Stimulated activated effector memory CD8-positive, alpha-beta T cell treated with anti-CD3 and anti-CD28 coated beads, Interleukin-12 subunit alpha, Interleukin-12 subunit beta, amount 100 ng/mL, for 72 hours (primary cell): ENCODE measurements at regions not wholly inside any gene's neighbourhood (a gene's known extent, or its start where the extent isn't known, plus 50 kb on each side); places are given as distances from the start of the nearest gene placed in this dataset.

Source experiments
- ATAC-seq: fragments of 150-1000 bp; cut with Tn5 transposase; 2 replicates; pipeline ENCODE4 v1.10.0; 2021
- DNase-seq, 2 donors: peaks; one replicate each; pipeline ENCODE4 v3.0.0; 2021 to 2022; ENCODE audit warnings: low spot score in 2 of 2
- H3K27ac Mint-ChIP-seq: one replicate; pipeline ENCODE4 v1.8.0; 2022; ENCODE audit warnings: mild to moderate bottlenecking, mixed read lengths
- H3K36me3 Mint-ChIP-seq: one replicate; pipeline ENCODE4 v1.8.0; 2022; ENCODE audit warnings: mild to moderate bottlenecking, mixed read lengths
- H3K4me1 Mint-ChIP-seq: one replicate; pipeline ENCODE4 v1.8.0; 2022; ENCODE audit warnings: mixed read lengths
- H3K4me3 Mint-ChIP-seq: one replicate; pipeline ENCODE4 v1.8.0; 2022; ENCODE audit warnings: mild to moderate bottlenecking, mixed read lengths
- H3K9me3 Mint-ChIP-seq: one replicate; pipeline ENCODE4 v1.8.0; 2022; ENCODE audit warnings: mixed read lengths

GRCh38 chr3:99549957-99550603 lies 88.3 kb upstream of the COL8A1 start:
- ATAC-seq = no peak

GRCh38 chr3:99549220-99549619 lies 89.2 kb upstream of the COL8A1 start:
- no peak overlapping the region for H3K27ac Mint-ChIP-seq
- no peak overlapping the region for H3K4me3 Mint-ChIP-seq
- no peaks in the 10 kb centered on the region for H3K36me3 Mint-ChIP-seq
- peaks cover 4% of the 10 kb centered on the region for H3K9me3 Mint-ChIP-seq
- no peak for DNase-seq
- ATAC-seq = no peak
- H3K4me1 Mint-ChIP-seq = no peaks in the 10 kb centered on the region

More at GRCh38 chr3:99549957-99550603, 88.3 kb upstream of the COL8A1 start:
- DNase-seq = no peak
- no peak overlapping the region for H3K4me3 Mint-ChIP-seq
- peaks cover 7% of the 10 kb centered on the region for H3K9me3 Mint-ChIP-seq
- H3K36me3 Mint-ChIP-seq = no peaks in the 10 kb centered on the region
- H3K27ac Mint-ChIP-seq = no peak overlapping the region
- H3K4me1 Mint-ChIP-seq = no peaks in the 10 kb centered on the region

DNA sequence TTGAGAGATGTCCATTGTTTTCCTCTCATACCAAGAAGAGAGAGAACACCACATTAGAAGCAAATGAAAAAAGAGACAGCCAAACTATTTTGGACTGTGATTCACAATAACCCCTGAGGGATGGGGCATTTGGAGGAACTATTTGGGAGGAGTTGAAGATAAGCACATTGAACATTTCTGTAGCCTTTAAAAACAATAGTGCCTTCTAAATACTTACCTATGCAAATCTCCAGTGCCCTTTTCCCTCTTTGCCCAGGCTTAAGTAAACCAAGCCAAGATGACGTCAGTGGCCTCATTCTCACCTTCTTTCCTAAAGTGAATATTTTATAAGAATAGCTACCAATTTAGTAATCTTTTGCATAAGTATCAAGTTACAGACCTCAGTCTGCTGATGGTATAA lies 89.7 kb upstream of the COL8A1 start:
- ATAC-seq (no peak), DNase-seq (no peak)
- H3K4me3 Mint-ChIP-seq = no peak overlapping the region

GRCh38 chr3:99545941-99546580 lies 92.3 kb upstream of the COL8A1 start:
- Mint-ChIP-seq H3K27ac (no peak overlapping the region), H3K9me3 (peaks cover 2% of the 10 kb centered on the region), H3K4me3 (no peak overlapping the region), H3K4me1 (peaks cover 6% of the 10 kb centered on the region), H3K36me3 (no peaks in the 10 kb centered on the region)
- no peak for DNase-seq
- no peak for ATAC-seq

More for the DNA sequence above, 89.7 kb upstream of the COL8A1 start:
- Mint-ChIP-seq H3K9me3 (peaks cover 2% of the 10 kb centered on the region), H3K36me3 (no peaks in the 10 kb centered on the region), H3K27ac (no peak overlapping the region), H3K4me1 (no peaks in the 10 kb centered on the region)

DNA sequence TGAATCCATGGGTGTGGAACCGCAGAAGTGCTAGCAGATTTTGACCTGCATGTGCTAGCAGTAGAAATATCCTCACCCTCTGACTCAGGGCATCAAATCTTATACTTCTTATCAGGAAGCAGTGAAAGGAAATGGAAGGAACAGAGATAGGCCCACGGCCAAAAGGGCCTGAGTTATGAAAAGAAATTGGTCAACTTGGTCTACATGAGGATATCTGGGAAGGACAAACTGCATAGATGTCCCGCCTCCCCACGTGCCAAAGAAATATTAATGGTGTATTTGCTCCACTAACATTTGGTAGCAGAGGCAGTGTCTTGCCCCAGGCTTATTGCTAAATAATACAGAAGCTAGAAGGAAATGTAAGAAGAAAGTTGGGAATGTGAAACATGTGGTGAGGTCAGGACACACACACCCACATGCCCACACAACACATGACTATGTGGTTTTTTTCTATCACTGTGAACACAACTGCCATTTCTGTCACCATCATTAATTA lies 93.6 kb upstream of the COL8A1 start:
- DNase-seq = no peak
- Mint-ChIP-seq H3K36me3 (no peaks in the 10 kb centered on the region), H3K4me1 (peaks cover 6% of the 10 kb centered on the region), H3K9me3 (no peaks in the 10 kb centered on the region), H3K4me3 (no peak overlapping the region), H3K27ac (no peak overlapping the region)
- ATAC-seq = no peak

GRCh38 chr3:99543796-99544195 lies 94.6 kb upstream of the COL8A1 start:
- Mint-ChIP-seq H3K27ac (no peak overlapping the region), H3K36me3 (no peaks in the 10 kb centered on the region), H3K4me1 (peaks cover 6% of the 10 kb centered on the region), H3K9me3 (no peaks in the 10 kb centered on the region), H3K4me3 (no peak overlapping the region)
- ATAC-seq (no peak), DNase-seq (no peak)

- no peaks in the 10 kb centered on the region for H3K36me3 Mint-ChIP-seq
- ATAC-seq (no peak), DNase-seq (no peak)
- no peak overlapping the region for H3K27ac Mint-ChIP-seq
- no peak overlapping the region for H3K4me3 Mint-ChIP-seq
- peaks cover 6% of the 10 kb centered on the region for H3K4me1 Mint-ChIP-seq
- no peaks in the 10 kb centered on the region for H3K9me3 Mint-ChIP-seq
Measured at GRCh38 chr3:99542767-99543518, 95.5 kb upstream of the COL8A1 start.

DNA sequence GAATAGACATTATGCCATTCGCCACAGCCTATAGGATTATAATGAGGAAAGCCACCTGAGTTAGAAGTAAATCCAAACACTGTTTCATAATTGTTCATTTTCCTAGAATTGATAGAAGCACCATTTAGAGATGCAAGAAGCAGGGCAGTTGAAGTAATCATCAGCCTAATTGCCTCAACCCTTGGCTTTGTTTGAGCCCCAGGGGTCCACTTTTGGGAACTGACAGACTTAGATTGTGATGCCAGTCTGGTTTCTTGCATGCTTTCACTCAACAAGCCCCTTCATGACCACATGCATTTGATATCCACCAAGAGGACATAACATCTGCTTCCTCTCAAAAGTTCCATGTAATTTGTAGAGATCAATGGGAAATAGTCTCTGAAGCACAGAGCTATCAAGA lies 97.2 kb upstream of the COL8A1 start:
- no peak for ATAC-seq
- DNase-seq = no peak
- H3K9me3 Mint-ChIP-seq = no peaks in the 10 kb centered on the region
- H3K4me1 Mint-ChIP-seq = peaks cover 6% of the 10 kb centered on the region
- H3K27ac Mint-ChIP-seq = no peak overlapping the region
- no peaks in the 10 kb centered on the region for H3K36me3 Mint-ChIP-seq
- no peak overlapping the region for H3K4me3 Mint-ChIP-seq

- ATAC-seq (no peak), DNase-seq (no peak)
- no peaks in the 10 kb centered on the region for H3K9me3 Mint-ChIP-seq
- no peaks in the 10 kb centered on the region for H3K36me3 Mint-ChIP-seq
- H3K4me3 Mint-ChIP-seq = no peak overlapping the region
- H3K27ac Mint-ChIP-seq = no peak overlapping the region
- no peaks in the 10 kb centered on the region for H3K4me1 Mint-ChIP-seq
Measured at GRCh38 chr3:99537416-99537815, 101.0 kb upstream of the COL8A1 start.

DNA sequence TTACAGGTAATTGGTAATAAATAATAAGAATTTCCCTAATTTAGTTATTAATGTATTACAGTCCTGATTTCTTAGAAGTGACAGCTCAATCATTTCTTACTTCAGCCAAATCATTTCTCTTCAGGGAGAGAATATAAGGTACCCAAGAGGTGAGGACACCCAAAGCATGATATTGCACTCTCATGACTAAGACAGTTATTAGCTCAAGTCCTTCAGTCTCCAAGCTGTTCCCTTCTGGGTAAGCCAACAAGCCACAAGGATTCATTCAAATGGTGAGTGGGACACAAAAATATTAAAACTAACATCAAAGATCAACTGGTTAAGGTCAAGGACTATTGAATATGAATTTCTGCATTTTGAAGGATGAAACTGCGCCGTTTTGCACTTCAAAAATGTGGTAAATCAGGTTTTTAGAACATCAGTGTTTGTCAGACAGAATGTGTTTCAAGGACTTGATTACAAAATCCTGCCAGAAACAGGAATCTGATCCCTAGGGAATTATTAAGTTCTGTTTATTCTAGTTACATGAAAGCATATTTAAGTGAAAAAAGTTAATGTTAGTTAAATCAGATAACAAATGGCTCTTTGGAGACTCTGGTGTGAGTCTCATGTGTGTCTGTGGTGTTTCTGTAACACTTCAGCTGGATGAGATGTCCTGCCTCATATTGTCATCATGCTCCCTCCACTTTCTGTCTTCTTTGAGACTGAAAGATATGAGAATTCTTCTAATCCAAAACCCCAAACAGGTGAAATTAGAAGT lies 101.7 kb upstream of the COL8A1 start:
- no peak overlapping the region for H3K27ac Mint-ChIP-seq
- H3K4me3 Mint-ChIP-seq = no peak overlapping the region
- H3K36me3 Mint-ChIP-seq = no peaks in the 10 kb centered on the region
- no peaks in the 10 kb centered on the region for H3K9me3 Mint-ChIP-seq
- H3K4me1 Mint-ChIP-seq = no peaks in the 10 kb centered on the region
- DNase-seq (no peak), ATAC-seq (no peak)

DNA sequence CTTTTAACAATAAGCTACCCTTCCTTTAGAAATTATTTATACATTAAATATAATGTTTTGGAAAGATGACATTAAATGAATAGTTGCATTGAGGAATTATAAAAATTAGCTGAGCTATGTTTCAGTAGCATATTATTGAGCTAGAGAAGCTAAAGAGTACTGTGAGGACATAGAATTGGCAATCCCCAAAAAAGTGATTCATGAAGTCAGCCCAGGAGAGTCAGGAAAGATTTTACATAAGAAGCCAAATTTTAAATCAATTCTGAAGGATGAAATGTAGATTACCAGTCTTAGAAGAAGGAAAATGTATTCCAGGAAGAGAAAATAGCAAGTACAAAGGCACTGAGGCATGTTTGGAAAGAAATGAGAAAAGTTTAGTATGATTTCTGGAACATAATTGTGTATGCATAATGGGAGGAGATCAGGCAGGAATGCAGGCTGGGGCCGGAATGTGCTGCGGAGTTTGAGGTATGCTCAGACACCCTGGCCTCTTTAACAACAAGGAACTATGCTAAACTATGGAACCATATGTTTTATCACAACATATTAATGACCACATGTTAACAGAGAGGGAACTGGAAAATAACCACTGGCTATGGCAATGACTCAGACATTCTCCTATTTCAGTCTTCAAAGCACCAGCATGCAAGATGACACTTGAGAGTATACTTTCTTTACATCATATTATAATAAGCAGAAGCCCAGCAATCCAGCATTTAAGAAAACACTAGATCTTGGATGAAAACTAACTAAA lies 103.3 kb upstream of the COL8A1 start:
- ATAC-seq = no peak
- Mint-ChIP-seq H3K36me3 (no peaks in the 10 kb centered on the region), H3K9me3 (no peaks in the 10 kb centered on the region), H3K4me1 (no peaks in the 10 kb centered on the region), H3K4me3 (no peak overlapping the region), H3K27ac (no peak overlapping the region)
- no peak for DNase-seq

GRCh38 chr3:99532246-99532645 lies 106.1 kb upstream of the COL8A1 start:
- ATAC-seq = no peak
- H3K27ac Mint-ChIP-seq = no peak overlapping the region
- no peaks in the 10 kb centered on the region for H3K36me3 Mint-ChIP-seq
- no peak overlapping the region for H3K4me3 Mint-ChIP-seq
- H3K9me3 Mint-ChIP-seq = no peaks in the 10 kb centered on the region
- H3K4me1 Mint-ChIP-seq = no peaks in the 10 kb centered on the region
- DNase-seq = no peak

- ATAC-seq = no peak
- no peaks in the 10 kb centered on the region for H3K36me3 Mint-ChIP-seq
- no peak for DNase-seq
- H3K9me3 Mint-ChIP-seq = no peaks in the 10 kb centered on the region
- no peak overlapping the region for H3K4me3 Mint-ChIP-seq
- no peaks in the 10 kb centered on the region for H3K4me1 Mint-ChIP-seq
- no peak overlapping the region for H3K27ac Mint-ChIP-seq
Measured at GRCh38 chr3:99529265-99529664, 109.1 kb upstream of the COL8A1 start.

GRCh38 chr3:99526921-99527320 lies 111.5 kb upstream of the COL8A1 start:
- no peak overlapping the region for H3K27ac Mint-ChIP-seq
- DNase-seq (no peak), ATAC-seq (no peak)
- H3K4me1 Mint-ChIP-seq = no peaks in the 10 kb centered on the region
- H3K9me3 Mint-ChIP-seq = no peaks in the 10 kb centered on the region
- no peaks in the 10 kb centered on the region for H3K36me3 Mint-ChIP-seq
- H3K4me3 Mint-ChIP-seq = no peak overlapping the region

- ATAC-seq = no peak
- Mint-ChIP-seq H3K27ac (no peak overlapping the region), H3K36me3 (no peaks in the 10 kb centered on the region), H3K4me1 (no peaks in the 10 kb centered on the region), H3K9me3 (no peaks in the 10 kb centered on the region), H3K4me3 (no peak overlapping the region)
- DNase-seq = no peak
Measured at GRCh38 chr3:99524559-99524958, 113.8 kb upstream of the COL8A1 start.
